ENCODE measurements at regions not wholly inside any gene's neighbourhood (a gene's known extent, or its start where the extent isn't known, plus 50 kb on each side); places are given as distances from the start of the nearest gene placed in this dataset.

- FAIRE-seq (no peak), DNase-seq (ENCODE audit: low read depth in 1 of 2, low spot score in 2 of 2) (no peak)
- Histone ChIP-seq H3K18ac (ENCODE audit: extremely low read depth, low read length) (no peak overlapping the region), H3K23me2 (ENCODE audit: low read depth, low read length) (no peaks in the 10 kb centered on the region), H3K4me3 (ENCODE audit: extremely low read depth in 1 of 4, insufficient read depth in 2 of 4, low read depth in 3 of 4, low read length in 4 of 4) (no peak overlapping the region), H4K5ac (ENCODE audit: insufficient read length, low read depth, low read length) (no peak overlapping the region), H2AK5ac (ENCODE audit: low read depth, low read length) (no peak overlapping the region), H3K9ac (replicated peaks in 1 of 4; ENCODE audit: extremely low read depth in 1 of 4, low read depth in 3 of 4, low read length in 3 of 4) (no peak overlapping the region), H3K23ac (ENCODE audit: insufficient read length) (no peak overlapping the region), H3K14ac (ENCODE audit: insufficient read length) (no peak overlapping the region), H4K91ac (replicated peaks; ENCODE audit: insufficient read length, low read length) (no peak overlapping the region), H2BK12ac (ENCODE audit: low read depth, low read length) (no peak overlapping the region), H4K20me1 (replicated peaks in 1 of 2; ENCODE audit: control insufficient read depth in 1 of 2, insufficient read depth in 2 of 2, low read length in 2 of 2) (no peaks in the 10 kb centered on the region), H3K27ac (ENCODE audit: low read depth, low read length) (no peak overlapping the region), H3K36me3 (ENCODE audit: control insufficient read depth in 2 of 4, insufficient read depth in 4 of 4, low read length in 3 of 4) (no peaks in the 10 kb centered on the region), H3K56ac (replicated peaks; ENCODE audit: insufficient read length, low read depth, low read length) (no peak overlapping the region), H3K9me3 (ENCODE audit: insufficient read depth in 2 of 2, low read depth in 1 of 2, low read length in 1 of 2) (no peaks in the 10 kb centered on the region), H3K79me1 (ENCODE audit: low read depth, low read length) (no peaks in the 10 kb centered on the region), H2BK120ac (replicated peaks; ENCODE audit: low read depth, low read length) (no peak overlapping the region), H3K4me2 (ENCODE audit: insufficient read depth in 1 of 2, low read depth in 2 of 2, low read length in 2 of 2) (no peak overlapping the region), H2BK5ac (ENCODE audit: low read depth, low read length) (no peak overlapping the region), H2BK15ac (ENCODE audit: low read length) (no peak overlapping the region), H3K79me2 (ENCODE audit: control insufficient read depth in 1 of 2, insufficient read depth in 2 of 2, low read length in 2 of 2) (no peaks in the 10 kb centered on the region), H3K4me1 (replicated peaks in 1 of 4; ENCODE audit: control insufficient read depth in 3 of 4, insufficient read depth in 4 of 4, low read length in 3 of 4) (peaks cover 0 to 8% (median 6%) of the 10 kb centered on the region in 4 experiments; a peak in 3 of 7 replicates), H3K4ac (replicated peaks; ENCODE audit: insufficient read length, low read depth, low read length) (no peak overlapping the region), H2AFZ (ENCODE audit: low read length) (no peak overlapping the region), H4K8ac (ENCODE audit: extremely low read depth, insufficient read depth, low read length) (no peak overlapping the region), H3K27me3 (replicated peaks in 1 of 4; ENCODE audit: control insufficient read depth in 3 of 4, extremely low read depth in 1 of 4, insufficient read depth in 3 of 4, low read length in 3 of 4) (no peaks in the 10 kb centered on the region), H2BK20ac (ENCODE audit: low read length) (no peak overlapping the region)
- 81% methylated on average over 2 of the region's 2 CpGs; no CpG with 5 or more reads in 1 of the 2 experiments for WGBS, 2 experiments (ENCODE audit: extremely low coverage in 1 of 2, insufficient coverage in 1 of 2, insufficient read length in 1 of 2, insufficient replicate concordance in 2 of 2, low coverage in 1 of 2, low lambda C conversion rate in 2 of 2, missing lambda C conversion rate in 1 of 2)
- POLR2A ChIA-PET (ENCODE audit: partially characterized antibody): interaction anchor here (0.7 to 1.2 kb wide), 2 partner anchors 16 to 38 kb away, joined by 3 read pairs; no protein-coding TSS in a partner anchor
- CTCF ChIA-PET (ENCODE audit: partially characterized antibody): interaction anchor here (0.7 to 1.6 kb wide), 4 partner anchors 8 to 93 kb away, joined by 3 to 8 read pairs (median 4); no protein-coding TSS in a partner anchor
- TF ChIP-seq TAF7 (optimal IDR thresholded peaks at IDR 0.05; ENCODE audit: borderline replicate concordance, low read depth, low read length) (no peak), FOSL1 (IDR thresholded peaks at IDR 0.05; ENCODE audit: insufficient read depth, low read depth, low read length) (no peak), JUND (IDR thresholded peaks at IDR 0.05; ENCODE audit: low read length) (no peak)
Observed at GRCh38 chr12:116650062-116650461, 87.8 kb downstream of the SPRING1 start.

Data from H1 (cell line).